Erythroblast (primary cell): ENCODE measurements at regions not wholly inside any gene's neighbourhood (a gene's known extent, or its start where the extent isn't known, plus 50 kb on each side); places are given as distances from the start of the nearest gene placed in this dataset.

Experiments used
- GATA1 ChIP-seq: IDR thresholded peaks from 2 replicates; pipeline ENCODE4 v1.6.1; 2011; ENCODE audit warnings: low read depth, mild to moderate bottlenecking, control low read depth, low read length, moderate library complexity
- POLR2A ChIP-seq: IDR thresholded peaks from 2 replicates; pipeline ENCODE4 v1.6.1; 2011; ENCODE audit warnings: mild to moderate bottlenecking, low read length

GRCh38 chr10:3856593-3856992, 71.6 kb upstream of the KLF6 start:
- no peak for TF ChIP-seq POLR2A
- no peak for TF ChIP-seq GATA1
